Inflammatory macrophage treated with lipopolysaccharide for 1 hour (primary cell): ENCODE measurements at regions not wholly inside any gene's neighbourhood (a gene's known extent, or its start where the extent isn't known, plus 50 kb on each side); places are given as distances from the start of the nearest gene placed in this dataset.

ENCODE experiments used
- DNase-seq, 2 donors: peaks; one replicate each; pipeline ENCODE4 v3.0.0-alpha.2; 2020 to 2022

DNA sequence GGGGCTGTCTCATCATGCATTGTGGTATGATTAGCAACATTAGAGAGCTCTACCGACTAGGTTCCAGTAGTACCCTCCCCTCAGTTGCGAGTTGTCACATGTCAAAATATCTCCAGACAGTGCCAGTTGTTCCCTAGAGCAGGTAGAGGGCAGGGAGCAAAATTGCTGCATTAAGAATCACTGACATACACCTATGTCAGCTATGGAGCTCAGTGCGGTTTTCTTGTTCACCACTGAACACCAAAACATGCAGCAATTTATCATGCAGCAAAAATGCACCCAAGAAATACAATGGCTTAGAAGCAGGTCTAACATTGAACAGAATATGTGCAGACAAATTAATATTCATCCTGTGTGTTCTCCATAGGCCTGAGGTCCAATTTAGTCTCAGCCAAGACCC is 186.9 kb upstream of the STARD13 start:
- DNase-seq, result no peak

GRCh38 chr13:33479105-33479504 is 193.6 kb upstream of the STARD13 start:
- DNase-seq, result no peak

DNA sequence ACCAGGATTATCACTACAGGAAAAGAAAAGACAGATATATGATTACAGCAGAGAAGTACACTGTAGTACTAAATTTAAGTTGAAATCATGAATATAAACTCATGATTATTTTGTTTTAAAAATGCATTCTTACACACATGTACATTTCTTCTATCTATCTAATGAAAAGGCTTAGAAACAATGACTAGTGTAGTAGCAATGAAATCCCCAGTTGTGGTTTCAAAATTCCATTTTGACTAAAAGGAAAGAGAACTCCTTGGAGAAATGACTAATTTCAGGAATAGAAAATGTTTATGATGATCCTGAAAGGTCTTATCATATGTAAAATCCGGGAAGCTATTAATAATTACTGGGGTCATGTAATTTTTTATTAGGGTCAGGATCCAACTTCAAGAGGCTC is 195.0 kb upstream of the STARD13 start:
- no peak for DNase-seq

DNA sequence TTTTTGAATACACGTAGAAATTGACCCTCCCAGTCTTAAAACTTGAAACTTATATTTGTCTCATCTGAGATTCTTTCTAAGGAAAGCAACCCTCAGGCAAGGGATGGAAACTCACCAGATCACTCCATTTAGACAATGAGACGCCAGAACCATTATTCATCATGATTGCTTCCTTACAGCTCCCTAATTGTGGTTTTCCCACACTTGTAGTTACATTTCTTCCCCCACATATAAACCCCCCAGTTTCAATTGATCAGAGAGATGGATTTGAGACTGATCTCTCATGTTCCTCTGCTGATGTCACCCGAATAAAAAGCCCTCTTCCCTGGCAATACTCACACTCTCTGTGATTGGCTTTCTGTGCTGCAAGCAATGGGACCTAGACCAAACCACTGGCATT is 197.9 kb upstream of the STARD13 start:
- DNase-seq, result no peak

DNA sequence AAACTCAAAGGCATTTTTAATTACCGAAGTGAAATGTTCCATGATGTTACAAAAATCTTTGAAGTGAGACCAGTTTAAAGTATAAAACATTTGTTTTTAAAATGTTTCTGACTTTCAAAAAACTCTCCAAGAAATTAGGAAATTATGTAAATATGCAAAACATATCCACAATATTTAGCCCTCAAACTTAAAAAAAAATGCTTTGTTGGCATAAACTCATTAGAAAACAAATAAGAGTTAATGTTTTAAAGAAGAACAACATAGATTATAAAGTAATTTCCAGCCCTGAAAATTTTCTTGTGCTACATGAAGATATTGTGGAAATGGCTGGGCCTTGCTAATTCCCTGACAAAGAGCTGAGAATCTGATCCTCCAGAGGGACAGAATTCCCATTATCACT is 199.7 kb upstream of the STARD13 start:
- no peak for DNase-seq

GRCh38 chr13:33487575-33488243 is 202.2 kb upstream of the STARD13 start:
- peak; percentile 33 to 68 for DNase-seq

DNA sequence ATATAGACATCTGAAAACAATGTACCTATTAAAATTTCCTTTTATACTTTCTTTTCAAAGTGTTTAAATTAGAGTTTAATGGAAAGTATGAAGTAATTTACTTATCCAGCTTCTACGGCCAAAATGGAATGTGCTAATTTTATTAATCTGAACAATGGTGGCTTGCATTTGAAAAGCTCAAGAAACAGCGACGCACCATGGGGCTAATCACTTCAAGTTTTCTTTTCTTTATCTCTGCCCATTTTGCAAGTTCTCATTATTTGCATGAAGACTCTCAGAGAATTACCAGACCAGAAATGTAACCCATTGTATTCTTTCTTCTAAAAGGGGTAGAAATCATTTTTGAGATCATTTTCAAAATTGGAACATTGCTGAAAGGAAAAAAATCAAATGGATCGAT is 204.0 kb upstream of the STARD13 start:
- no peak for DNase-seq

GRCh38 chr13:33490461-33491327 is 205.1 kb upstream of the STARD13 start:
- no peak for DNase-seq

DNA sequence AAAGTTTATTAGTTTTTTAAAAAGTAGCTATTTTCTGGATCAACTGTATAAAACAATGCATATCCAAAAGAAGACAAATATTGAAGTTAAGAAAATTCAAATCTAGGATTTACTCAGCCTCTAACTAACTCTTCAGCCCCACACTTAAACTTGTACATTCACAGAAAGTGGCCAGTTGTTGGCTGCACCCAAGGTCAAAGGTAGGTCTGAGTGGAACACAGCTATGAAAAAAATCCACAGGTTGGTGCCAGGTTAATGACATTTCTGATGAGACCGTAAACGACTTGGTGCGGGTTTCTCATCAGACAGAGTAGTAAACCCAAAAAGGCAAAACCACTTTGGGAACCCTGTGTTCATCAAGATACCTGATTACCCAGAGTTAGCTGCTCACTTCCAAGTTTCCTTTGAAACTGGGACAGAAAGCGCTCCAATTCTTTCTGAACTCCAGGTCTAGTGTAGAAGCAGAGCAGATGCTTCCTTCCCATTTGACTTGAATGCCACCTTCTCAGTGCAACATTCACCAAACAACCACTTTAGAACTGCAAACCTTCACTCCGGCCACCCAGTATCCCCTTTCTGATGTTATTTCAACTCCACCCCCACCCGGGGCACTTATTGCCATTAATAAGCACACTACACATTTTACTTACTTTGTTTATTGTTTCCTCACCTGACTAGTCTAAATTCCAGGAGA is 208.3 kb upstream of the STARD13 start:
- no peak for DNase-seq

- DNase-seq, result no peak
Measured at GRCh38 chr13:33494596-33495204, 209.1 kb upstream of the STARD13 start.

GRCh38 chr13:33496336-33496735 is 210.8 kb upstream of the STARD13 start:
- no peak for DNase-seq

GRCh38 chr13:33497146-33497845 is 211.7 kb upstream of the STARD13 start:
- DNase-seq, result no peak

DNA sequence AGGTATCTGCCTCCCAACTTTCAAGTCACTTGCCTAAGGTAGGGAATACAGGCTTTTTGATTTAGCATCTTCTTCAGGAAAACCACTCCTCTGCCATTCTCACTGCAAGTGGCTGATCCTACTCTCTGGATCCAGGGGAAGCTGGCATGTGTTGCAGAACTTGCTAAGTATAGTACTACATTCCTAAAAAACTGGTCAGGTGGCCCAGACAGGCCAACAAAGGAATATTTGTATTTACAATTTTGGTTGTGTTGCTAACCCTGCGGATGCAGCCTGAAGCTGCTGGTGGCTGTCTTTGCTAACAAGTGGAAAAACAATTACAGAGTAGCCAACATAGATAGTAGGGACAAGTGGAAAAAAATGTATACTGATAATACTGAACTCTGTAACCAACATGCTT is 222.5 kb upstream of the STARD13 start:
- DNase-seq, result no peak

DNA sequence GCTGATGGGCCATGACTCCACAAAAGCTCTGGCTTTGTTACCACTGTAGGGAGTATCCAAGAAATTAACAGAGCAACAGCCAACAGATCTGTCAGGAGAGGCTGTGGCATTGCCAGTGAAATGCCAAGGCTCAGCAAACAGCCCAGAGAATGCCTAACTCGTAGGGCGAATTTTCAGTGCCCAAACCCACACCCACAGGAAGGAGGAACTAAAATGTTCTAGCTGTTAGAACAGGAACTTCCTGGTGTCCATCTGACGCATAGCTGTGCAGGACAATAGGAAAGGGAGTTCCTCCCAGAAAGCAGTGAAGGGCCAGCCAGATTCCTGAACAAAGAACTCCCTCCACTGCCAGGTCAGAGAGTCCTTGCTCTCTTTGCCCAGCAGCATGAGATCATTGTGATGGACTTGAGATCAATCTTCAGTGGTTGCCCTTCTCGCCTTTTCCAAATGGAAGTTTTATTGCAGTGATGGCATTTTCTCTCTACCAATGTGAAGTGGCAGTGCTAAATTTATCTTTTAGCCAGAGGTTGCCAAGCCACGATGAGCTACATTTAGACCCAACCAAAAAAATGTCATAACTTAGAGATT is 224.2 kb upstream of the STARD13 start:
- DNase-seq, result peak; percentile 28 to 49

GRCh38 chr13:33510350-33510970 is 224.9 kb upstream of the STARD13 start:
- no peak for DNase-seq

GRCh38 chr13:33512880-33513554 is 227.5 kb upstream of the STARD13 start:
- DNase-seq, result no peak

GRCh38 chr13:33514362-33514761 is 228.8 kb upstream of the STARD13 start:
- DNase-seq, result no peak

DNA sequence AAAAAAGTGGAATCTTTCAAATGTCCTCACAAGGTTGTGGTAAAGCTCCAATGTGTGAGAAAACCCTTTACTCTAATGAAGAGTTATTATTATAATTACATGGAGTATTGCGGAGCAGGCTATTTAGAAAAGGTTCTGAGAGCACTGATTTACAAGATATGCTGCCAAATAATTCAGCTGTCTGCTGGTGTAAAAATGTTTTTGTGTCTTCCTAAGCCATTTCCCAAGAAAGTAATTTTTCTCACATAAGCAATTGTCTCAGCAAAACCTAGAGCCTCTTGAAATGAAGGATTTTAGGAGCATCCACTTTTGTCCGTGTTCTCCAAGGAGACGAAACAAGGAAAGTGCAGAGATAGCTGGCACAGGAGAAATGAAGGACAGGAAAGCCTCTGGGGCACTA is 229.6 kb upstream of the STARD13 start:
- no peak for DNase-seq

- no peak for DNase-seq
Measured at GRCh38 chr13:33518452-33518851, 232.9 kb upstream of the STARD13 start.

- no peak for DNase-seq
Measured at GRCh38 chr13:33519561-33520467, 234.3 kb upstream of the STARD13 start.
